ENCODE measurements at regions not wholly inside any gene's neighbourhood (a gene's known extent, or its start where the extent isn't known, plus 50 kb on each side); places are given as distances from the start of the nearest gene placed in this dataset.

GRCh38 chr15:99440551-99441443 lies 125.0 kb upstream of the MEF2A start:
- no peak overlapping the region for H3K4me3 Mint-ChIP-seq (ENCODE audit: unreplicated experiment)
- H3K4me1 Mint-ChIP-seq (ENCODE audit: unreplicated experiment) = peaks cover 69% of the 10 kb centered on the region
- no peak for TF ChIP-seq CTCF (IDR thresholded peaks at IDR 0.05)
- H3K27ac Mint-ChIP-seq (ENCODE audit: unreplicated experiment) = peak overlapping the region; percentile 97
- DNase-seq (ENCODE audit: extremely low spot score, unreplicated experiment) = peak; percentile 56
- no peaks in the 10 kb centered on the region for H3K27me3 Mint-ChIP-seq (ENCODE audit: unreplicated experiment)
- H3K36me3 Mint-ChIP-seq (ENCODE audit: unreplicated experiment) = no peaks in the 10 kb centered on the region
- no peaks in the 10 kb centered on the region for H3K9me3 Mint-ChIP-seq (ENCODE audit: unreplicated experiment)

GRCh38 chr15:99441444-99441800 lies 124.4 kb upstream of the MEF2A start:
- H3K4me3 Mint-ChIP-seq (ENCODE audit: unreplicated experiment) = no peak overlapping the region
- no peaks in the 10 kb centered on the region for H3K9me3 Mint-ChIP-seq (ENCODE audit: unreplicated experiment)
- peaks cover 65% of the 10 kb centered on the region for H3K4me1 Mint-ChIP-seq (ENCODE audit: unreplicated experiment)

GRCh38 chr15:99441871-99442251 lies 123.9 kb upstream of the MEF2A start:
- Mint-ChIP-seq H3K27ac (ENCODE audit: unreplicated experiment) (peak overlapping the region; percentile 97), H3K27me3 (ENCODE audit: unreplicated experiment) (no peaks in the 10 kb centered on the region), H3K36me3 (ENCODE audit: unreplicated experiment) (no peaks in the 10 kb centered on the region), H3K9me3 (ENCODE audit: unreplicated experiment) (no peaks in the 10 kb centered on the region), H3K4me3 (ENCODE audit: unreplicated experiment) (no peak overlapping the region), H3K4me1 (ENCODE audit: unreplicated experiment) (peaks cover 65% of the 10 kb centered on the region)
- DNase-seq (ENCODE audit: extremely low spot score, unreplicated experiment) = peak; percentile 54
- TF ChIP-seq CTCF (IDR thresholded peaks at IDR 0.05) = no peak

More at GRCh38 chr15:99441444-99441800, 124.4 kb upstream of the MEF2A start:
- H3K27ac Mint-ChIP-seq (ENCODE audit: unreplicated experiment) = peak overlapping the region; percentile 97
- H3K27me3 Mint-ChIP-seq (ENCODE audit: unreplicated experiment) = no peaks in the 10 kb centered on the region
- TF ChIP-seq CTCF (IDR thresholded peaks at IDR 0.05) = no peak
- DNase-seq (ENCODE audit: extremely low spot score, unreplicated experiment) = no peak
- no peaks in the 10 kb centered on the region for H3K36me3 Mint-ChIP-seq (ENCODE audit: unreplicated experiment)

GRCh38 chr15:99442252-99442897 lies 123.4 kb upstream of the MEF2A start:
- peak; percentile 87 for DNase-seq (ENCODE audit: extremely low spot score, unreplicated experiment)
- H3K27me3 Mint-ChIP-seq (ENCODE audit: unreplicated experiment) = no peaks in the 10 kb centered on the region
- no peak for TF ChIP-seq CTCF (IDR thresholded peaks at IDR 0.05)
- peak overlapping the region; percentile 97 for H3K27ac Mint-ChIP-seq (ENCODE audit: unreplicated experiment)
- H3K36me3 Mint-ChIP-seq (ENCODE audit: unreplicated experiment) = no peaks in the 10 kb centered on the region
- no peaks in the 10 kb centered on the region for H3K9me3 Mint-ChIP-seq (ENCODE audit: unreplicated experiment)
- peak overlapping the region; percentile 46 for H3K4me3 Mint-ChIP-seq (ENCODE audit: unreplicated experiment)
- H3K4me1 Mint-ChIP-seq (ENCODE audit: unreplicated experiment) = peaks cover 60% of the 10 kb centered on the region

GRCh38 chr15:99443056-99443756 lies 122.6 kb upstream of the MEF2A start:
- Mint-ChIP-seq H3K4me1 (ENCODE audit: unreplicated experiment) (peaks cover 60% of the 10 kb centered on the region), H3K9me3 (ENCODE audit: unreplicated experiment) (no peaks in the 10 kb centered on the region), H3K36me3 (ENCODE audit: unreplicated experiment) (no peaks in the 10 kb centered on the region), H3K27me3 (ENCODE audit: unreplicated experiment) (no peaks in the 10 kb centered on the region), H3K4me3 (ENCODE audit: unreplicated experiment) (no peak overlapping the region), H3K27ac (ENCODE audit: unreplicated experiment) (peak overlapping the region; percentile 97)
- TF ChIP-seq CTCF (IDR thresholded peaks at IDR 0.05) = no peak
- DNase-seq (ENCODE audit: extremely low spot score, unreplicated experiment) = peak; percentile 69

Data from osteocyte (in vitro differentiated cells).